ENCODE measurements at regions not wholly inside any gene's neighbourhood (a gene's known extent, or its start where the extent isn't known, plus 50 kb on each side); places are given as distances from the start of the nearest gene placed in this dataset.

- H3K4me3 ChIP-seq (ENCODE audit: low read length), result no peak overlapping the region
- no peaks in the 10 kb centered on the region for H3K27me3 ChIP-seq (ENCODE audit: insufficient read depth, low read length, poor library complexity)
- no peak overlapping the region for H3K4ac ChIP-seq (ENCODE audit: low read depth, low read length)
- H2BK5ac ChIP-seq (ENCODE audit: low read length), result no peak overlapping the region
- H4K5ac ChIP-seq (ENCODE audit: low read length), result no peak overlapping the region
- no peak overlapping the region for H3K18ac ChIP-seq (ENCODE audit: low read length)
- H2AK5ac ChIP-seq (ENCODE audit: low read length), result no peak overlapping the region
- no peak for DNase-seq
- no peak overlapping the region for H3K9ac ChIP-seq (ENCODE audit: low read length)
- H3K27ac ChIP-seq (ENCODE audit: low read depth, low read length), result no peak overlapping the region
- no peak overlapping the region for H2BK120ac ChIP-seq (ENCODE audit: low read depth, low read length)
- no peaks in the 10 kb centered on the region for H3K36me3 ChIP-seq (ENCODE audit: control insufficient read depth, insufficient read depth, low read length)
- no peak overlapping the region for H3K56ac ChIP-seq (ENCODE audit: low read length)
- H2BK15ac ChIP-seq (replicated peaks; ENCODE audit: low read depth), result no peak overlapping the region
- H3K79me1 ChIP-seq (ENCODE audit: low read length), result no peaks in the 10 kb centered on the region
- H3K23ac ChIP-seq (ENCODE audit: low read length), result no peak overlapping the region
- H3K79me2 ChIP-seq (ENCODE audit: control insufficient read depth, insufficient read depth, low read length), result no peaks in the 10 kb centered on the region
- H3K4me1 ChIP-seq (ENCODE audit: control insufficient read depth, low read depth, low read length), result no peaks in the 10 kb centered on the region
- no peak overlapping the region for H4K8ac ChIP-seq (ENCODE audit: low read depth, low read length)
- H3K4me2 ChIP-seq (ENCODE audit: low read length), result no peak overlapping the region
- WGBS (ENCODE audit: extremely low coverage, insufficient coverage, low lambda C conversion rate), result no CpG with 5 or more reads among the region's 3 CpGs
Observed at GRCh38 chr6:139593081-139593480, 218.6 kb upstream of the CITED2 start.

DNA sequence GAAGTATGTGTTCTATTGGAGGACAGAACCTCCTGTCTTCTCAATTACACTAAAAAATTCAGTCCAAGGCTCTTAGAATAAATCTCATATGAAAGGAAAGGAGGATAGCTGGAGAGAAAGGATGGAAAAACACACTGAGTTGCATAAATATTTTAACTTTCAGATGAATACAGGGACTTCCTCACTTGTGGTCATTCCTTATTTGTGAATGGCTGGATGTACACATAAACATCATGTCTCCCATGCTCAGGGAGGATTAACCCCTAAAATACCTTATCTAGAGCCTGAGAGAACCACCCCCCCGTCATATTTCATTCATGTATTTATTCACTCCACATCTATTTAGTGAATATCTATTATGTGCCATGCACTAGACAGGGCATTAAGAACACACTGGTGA, 217.6 kb upstream of the CITED2 start:
- H2BK15ac ChIP-seq (replicated peaks; ENCODE audit: low read depth), result peak overlapping the region; percentile 57
- no CpG with 5 or more reads among the region's 1 CpG for WGBS (ENCODE audit: extremely low coverage, insufficient coverage, low lambda C conversion rate)
- H3K4ac ChIP-seq (ENCODE audit: low read depth, low read length), result no peak overlapping the region
- H3K23ac ChIP-seq (ENCODE audit: low read length), result no peak overlapping the region
- H3K27ac ChIP-seq (ENCODE audit: low read depth, low read length), result no peak overlapping the region
- H4K8ac ChIP-seq (ENCODE audit: low read depth, low read length), result no peak overlapping the region
- H3K9ac ChIP-seq (ENCODE audit: low read length), result no peak overlapping the region
- no peak overlapping the region for H3K4me2 ChIP-seq (ENCODE audit: low read length)
- no peak overlapping the region for H3K18ac ChIP-seq (ENCODE audit: low read length)
- no peaks in the 10 kb centered on the region for H3K36me3 ChIP-seq (ENCODE audit: control insufficient read depth, insufficient read depth, low read length)
- no peak overlapping the region for H2BK120ac ChIP-seq (ENCODE audit: low read depth, low read length)
- H3K56ac ChIP-seq (ENCODE audit: low read length), result no peak overlapping the region
- H3K79me2 ChIP-seq (ENCODE audit: control insufficient read depth, insufficient read depth, low read length), result no peaks in the 10 kb centered on the region
- H3K4me1 ChIP-seq (ENCODE audit: control insufficient read depth, low read depth, low read length), result peaks cover 2% of the 10 kb centered on the region
- H2BK5ac ChIP-seq (ENCODE audit: low read length), result no peak overlapping the region
- DNase-seq, result no peak
- H4K5ac ChIP-seq (ENCODE audit: low read length), result no peak overlapping the region
- no peak overlapping the region for H2AK5ac ChIP-seq (ENCODE audit: low read length)
- H3K27me3 ChIP-seq (ENCODE audit: insufficient read depth, low read length, poor library complexity), result no peaks in the 10 kb centered on the region
- no peaks in the 10 kb centered on the region for H3K79me1 ChIP-seq (ENCODE audit: low read length)
- no peak overlapping the region for H3K4me3 ChIP-seq (ENCODE audit: low read length)

DNA sequence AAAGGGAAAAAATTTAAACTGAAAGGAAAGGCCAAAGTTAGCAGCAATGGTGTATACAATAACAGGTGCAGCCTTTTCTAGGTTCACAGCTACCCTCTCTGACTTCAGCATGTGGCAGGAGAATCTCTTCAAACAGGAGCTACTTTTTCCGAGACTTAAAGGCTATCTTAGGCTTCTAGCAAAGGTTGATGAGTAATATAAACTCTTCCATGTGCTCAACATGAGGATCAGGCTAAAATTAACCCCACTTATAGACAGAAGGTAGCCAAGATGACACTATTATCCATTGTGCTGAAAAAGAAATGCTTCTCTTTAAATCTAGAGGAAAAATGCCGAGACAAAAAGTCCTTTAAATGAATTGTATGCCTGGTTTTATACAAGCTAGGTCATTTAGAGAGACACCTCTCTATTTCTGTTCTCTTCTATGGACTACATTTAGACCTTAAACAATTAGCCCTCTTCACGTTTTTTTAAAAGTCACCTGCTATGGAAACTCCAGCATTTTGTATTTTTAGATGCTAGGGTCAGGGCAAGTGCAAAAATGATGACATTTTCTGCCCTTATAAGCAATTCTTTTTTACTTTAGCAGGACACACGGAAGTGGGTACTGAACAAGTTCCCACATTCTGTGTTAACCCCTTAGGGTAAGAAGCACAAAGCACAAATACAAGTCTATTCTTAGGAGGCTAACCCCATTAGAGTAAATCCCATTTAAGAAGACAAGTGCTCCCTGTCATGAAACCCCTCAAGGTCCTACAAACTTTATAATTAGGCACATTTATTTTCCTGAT, 216.8 kb upstream of the CITED2 start:
- no peaks in the 10 kb centered on the region for H3K27me3 ChIP-seq (ENCODE audit: insufficient read depth, low read length, poor library complexity)
- H4K5ac ChIP-seq (ENCODE audit: low read length), result no peak overlapping the region
- no peak overlapping the region for H3K4me3 ChIP-seq (ENCODE audit: low read length)
- H2BK15ac ChIP-seq (replicated peaks; ENCODE audit: low read depth), result peak overlapping the region; percentile 57
- H3K79me1 ChIP-seq (ENCODE audit: low read length), result no peaks in the 10 kb centered on the region
- H3K4me2 ChIP-seq (ENCODE audit: low read length), result no peak overlapping the region
- H3K18ac ChIP-seq (ENCODE audit: low read length), result no peak overlapping the region
- H2BK5ac ChIP-seq (ENCODE audit: low read length), result no peak overlapping the region
- no peak overlapping the region for H3K56ac ChIP-seq (ENCODE audit: low read length)
- no peak overlapping the region for H2BK120ac ChIP-seq (ENCODE audit: low read depth, low read length)
- peaks cover 2% of the 10 kb centered on the region for H3K4me1 ChIP-seq (ENCODE audit: control insufficient read depth, low read depth, low read length)
- H3K36me3 ChIP-seq (ENCODE audit: control insufficient read depth, insufficient read depth, low read length), result no peaks in the 10 kb centered on the region
- DNase-seq, result no peak
- H3K79me2 ChIP-seq (ENCODE audit: control insufficient read depth, insufficient read depth, low read length), result no peaks in the 10 kb centered on the region
- no peak overlapping the region for H3K9ac ChIP-seq (ENCODE audit: low read length)
- no peak overlapping the region for H2AK5ac ChIP-seq (ENCODE audit: low read length)
- no peak overlapping the region for H4K8ac ChIP-seq (ENCODE audit: low read depth, low read length)
- H3K23ac ChIP-seq (ENCODE audit: low read length), result no peak overlapping the region
- WGBS (ENCODE audit: extremely low coverage, insufficient coverage, low lambda C conversion rate), result no CpG with 5 or more reads among the region's 4 CpGs
- H3K27ac ChIP-seq (ENCODE audit: low read depth, low read length), result no peak overlapping the region
- H3K4ac ChIP-seq (ENCODE audit: low read depth, low read length), result no peak overlapping the region

- H3K23ac ChIP-seq (ENCODE audit: low read length), result no peak overlapping the region
Observed at GRCh38 chr6:139590206-139590605, 215.8 kb upstream of the CITED2 start.

GRCh38 chr6:139588734-139589593, 214.5 kb upstream of the CITED2 start:
- Histone ChIP-seq H3K27ac (ENCODE audit: low read depth, low read length) (no peak overlapping the region), H2BK15ac (replicated peaks; ENCODE audit: low read depth) (peak overlapping the region; percentile 36)

More at GRCh38 chr6:139590206-139590605, 215.8 kb upstream of the CITED2 start:
- Histone ChIP-seq H3K79me2 (ENCODE audit: control insufficient read depth, insufficient read depth, low read length) (no peaks in the 10 kb centered on the region), H3K56ac (ENCODE audit: low read length) (no peak overlapping the region), H3K27me3 (ENCODE audit: insufficient read depth, low read length, poor library complexity) (no peaks in the 10 kb centered on the region), H3K18ac (ENCODE audit: low read length) (peak overlapping the region; percentile 87), H2BK15ac (replicated peaks; ENCODE audit: low read depth) (peak overlapping the region; percentile 78), H3K27ac (ENCODE audit: low read depth, low read length) (no peak overlapping the region), H3K79me1 (ENCODE audit: low read length) (no peaks in the 10 kb centered on the region), H3K4me2 (ENCODE audit: low read length) (no peak overlapping the region), H4K8ac (ENCODE audit: low read depth, low read length) (peak overlapping the region; percentile 65), H2AK5ac (ENCODE audit: low read length) (no peak overlapping the region), H3K9ac (ENCODE audit: low read length) (no peak overlapping the region), H2BK5ac (ENCODE audit: low read length) (no peak overlapping the region), H2BK120ac (ENCODE audit: low read depth, low read length) (no peak overlapping the region), H3K4me1 (ENCODE audit: control insufficient read depth, low read depth, low read length) (peaks cover 5% of the 10 kb centered on the region), H3K4me3 (ENCODE audit: low read length) (no peak overlapping the region), H3K4ac (ENCODE audit: low read depth, low read length) (no peak overlapping the region), H3K36me3 (ENCODE audit: control insufficient read depth, insufficient read depth, low read length) (no peaks in the 10 kb centered on the region), H4K5ac (ENCODE audit: low read length) (no peak overlapping the region)
- no CpG with 5 or more reads among the region's 1 CpG for WGBS (ENCODE audit: extremely low coverage, insufficient coverage, low lambda C conversion rate)
- no peak for DNase-seq

More at GRCh38 chr6:139588734-139589593, 214.5 kb upstream of the CITED2 start:
- no peaks in the 10 kb centered on the region for H3K79me1 ChIP-seq (ENCODE audit: low read length)
- H3K9ac ChIP-seq (ENCODE audit: low read length), result no peak overlapping the region
- no peak overlapping the region for H4K5ac ChIP-seq (ENCODE audit: low read length)
- no peak overlapping the region for H2BK120ac ChIP-seq (ENCODE audit: low read depth, low read length)
- no CpG with 5 or more reads among the region's 4 CpGs for WGBS (ENCODE audit: extremely low coverage, insufficient coverage, low lambda C conversion rate)
- H2AK5ac ChIP-seq (ENCODE audit: low read length), result no peak overlapping the region
- no peaks in the 10 kb centered on the region for H3K79me2 ChIP-seq (ENCODE audit: control insufficient read depth, insufficient read depth, low read length)
- no peak overlapping the region for H3K4me2 ChIP-seq (ENCODE audit: low read length)
- H3K36me3 ChIP-seq (ENCODE audit: control insufficient read depth, insufficient read depth, low read length), result no peaks in the 10 kb centered on the region
- peaks cover 5% of the 10 kb centered on the region for H3K4me1 ChIP-seq (ENCODE audit: control insufficient read depth, low read depth, low read length)
- H2BK5ac ChIP-seq (ENCODE audit: low read length), result no peak overlapping the region
- H3K4ac ChIP-seq (ENCODE audit: low read depth, low read length), result no peak overlapping the region
- H3K27me3 ChIP-seq (ENCODE audit: insufficient read depth, low read length, poor library complexity), result no peaks in the 10 kb centered on the region
- H4K8ac ChIP-seq (ENCODE audit: low read depth, low read length), result no peak overlapping the region
- H3K56ac ChIP-seq (ENCODE audit: low read length), result no peak overlapping the region
- DNase-seq, result no peak
- no peak overlapping the region for H3K18ac ChIP-seq (ENCODE audit: low read length)
- no peak overlapping the region for H3K23ac ChIP-seq (ENCODE audit: low read length)
- H3K4me3 ChIP-seq (ENCODE audit: low read length), result no peak overlapping the region

All from mesendoderm (in vitro differentiated cells).